ENCODE measurements at regions not wholly inside any gene's neighbourhood (a gene's known extent, or its start where the extent isn't known, plus 50 kb on each side); places are given as distances from the start of the nearest gene placed in this dataset.
"Not testable (repeated sequence)": the region's sequence is repeated elsewhere in the genome, so short reads cannot be mapped to it uniquely, and the experiment has no call there.

- H3K4me1 Mint-ChIP-seq (ENCODE audit: low read depth) = no peaks in the 10 kb centered on the region
- no peak overlapping the region for H3K27ac Mint-ChIP-seq
- ATAC-seq (ENCODE audit: poor library complexity) (no peak), DNase-seq (no peak)
- CTCF ChIA-PET = no interaction called here
- H3K36me3 ChIP-seq (ENCODE audit: insufficient read depth, low read length) = no peaks in the 10 kb centered on the region
- H3K4me3 ChIP-seq (ENCODE audit: low read length) = no peak overlapping the region
- H3K4me1 ChIP-seq (ENCODE audit: insufficient read depth, low read length) = no peaks in the 10 kb centered on the region
- intact Hi-C loops (cut with DNase I, micrococcal nuclease) = no loop called here
- no peaks in the 10 kb centered on the region for H3K36me3 Mint-ChIP-seq (ENCODE audit: low read depth)
- no peak overlapping the region for H3K27ac ChIP-seq (ENCODE audit: low read depth in 1 of 2, low read length in 2 of 2)
- H3K4me3 Mint-ChIP-seq = no peak overlapping the region
- no peak for TF ChIP-seq CTCF (IDR thresholded peaks at IDR 0.05)
- H3K27me3 ChIP-seq (ENCODE audit: control insufficient read depth in 1 of 2, insufficient read depth in 2 of 2, low read length in 2 of 2) = no peaks in the 10 kb centered on the region
- no peaks in the 10 kb centered on the region for H3K27me3 Mint-ChIP-seq
- H3K9me3 Mint-ChIP-seq = no peaks in the 10 kb centered on the region
- POLR2A ChIA-PET = no interaction called here
- no peaks in the 10 kb centered on the region for H3K9me3 ChIP-seq (ENCODE audit: control insufficient read depth in 1 of 2, insufficient read depth in 1 of 2, low read length in 2 of 2)
These were observed 365.0 kb downstream of the KIF20B start for GRCh38 chr10:90066435-90066834.

- Mint-ChIP-seq H3K27ac (no peak overlapping the region), H3K4me3 (no peak overlapping the region), H3K4me1 (ENCODE audit: low read depth) (no peaks in the 10 kb centered on the region), H3K27me3 (no peaks in the 10 kb centered on the region), H3K9me3 (no peaks in the 10 kb centered on the region), H3K36me3 (ENCODE audit: low read depth) (no peaks in the 10 kb centered on the region)
- CTCF ChIA-PET = no interaction called here
- TF ChIP-seq CTCF (IDR thresholded peaks at IDR 0.05) = no peak
- DNase-seq (no peak), ATAC-seq (ENCODE audit: poor library complexity) (no peak)
- Histone ChIP-seq H3K4me1 (ENCODE audit: insufficient read depth, low read length) (no peaks in the 10 kb centered on the region), H3K9me3 (ENCODE audit: control insufficient read depth in 1 of 2, insufficient read depth in 1 of 2, low read length in 2 of 2) (no peaks in the 10 kb centered on the region), H3K27ac (ENCODE audit: low read depth in 1 of 2, low read length in 2 of 2) (no peak overlapping the region), H3K36me3 (ENCODE audit: insufficient read depth, low read length) (no peaks in the 10 kb centered on the region), H3K4me3 (ENCODE audit: low read length) (no peak overlapping the region), H3K27me3 (ENCODE audit: control insufficient read depth in 1 of 2, insufficient read depth in 2 of 2, low read length in 2 of 2) (no peaks in the 10 kb centered on the region)
- intact Hi-C loops (cut with DNase I, micrococcal nuclease) = no loop called here
- POLR2A ChIA-PET = no interaction called here
These were observed 374.6 kb downstream of the KIF20B start for GRCh38 chr10:90075995-90076394.

- H3K27ac Mint-ChIP-seq = no peak overlapping the region
- H3K27me3 ChIP-seq (ENCODE audit: control insufficient read depth in 1 of 2, insufficient read depth in 2 of 2, low read length in 2 of 2) = no peaks in the 10 kb centered on the region
- H3K36me3 ChIP-seq (ENCODE audit: insufficient read depth, low read length) = no peaks in the 10 kb centered on the region
- H3K4me1 ChIP-seq (ENCODE audit: insufficient read depth, low read length) = no peaks in the 10 kb centered on the region
- H3K27me3 Mint-ChIP-seq = no peaks in the 10 kb centered on the region
- H3K9me3 Mint-ChIP-seq = no peaks in the 10 kb centered on the region
- no peak overlapping the region for H3K4me3 Mint-ChIP-seq
- no peak overlapping the region for H3K27ac ChIP-seq (ENCODE audit: low read depth in 1 of 2, low read length in 2 of 2)
- H3K4me3 ChIP-seq (ENCODE audit: low read length) = no peak overlapping the region
- DNase-seq (no peak), ATAC-seq (ENCODE audit: poor library complexity) (no peak)
- no peak for TF ChIP-seq CTCF (IDR thresholded peaks at IDR 0.05)
- POLR2A ChIA-PET = no interaction called here
- H3K36me3 Mint-ChIP-seq (ENCODE audit: low read depth) = no peaks in the 10 kb centered on the region
- intact Hi-C loops (cut with DNase I, micrococcal nuclease) = no loop called here
- no peaks in the 10 kb centered on the region for H3K4me1 Mint-ChIP-seq (ENCODE audit: low read depth)
- no peaks in the 10 kb centered on the region for H3K9me3 ChIP-seq (ENCODE audit: control insufficient read depth in 1 of 2, insufficient read depth in 1 of 2, low read length in 2 of 2)
- CTCF ChIA-PET = no interaction called here
These were observed 378.4 kb downstream of the KIF20B start for GRCh38 chr10:90079819-90080218.

- H3K27ac ChIP-seq (ENCODE audit: low read depth in 1 of 2, low read length in 2 of 2); ATAC-seq (ENCODE audit: poor library complexity); intact Hi-C loops (cut with DNase I, micrococcal nuclease); H3K36me3 ChIP-seq (ENCODE audit: insufficient read depth, low read length); H3K9me3 ChIP-seq (ENCODE audit: control insufficient read depth in 1 of 2, insufficient read depth in 1 of 2, low read length in 2 of 2); H3K36me3 Mint-ChIP-seq (ENCODE audit: low read depth); H3K4me3 ChIP-seq (ENCODE audit: low read length); H3K9me3 Mint-ChIP-seq; H3K4me1 Mint-ChIP-seq (ENCODE audit: low read depth); DNase-seq; H3K4me1 ChIP-seq (ENCODE audit: insufficient read depth, low read length); CTCF ChIA-PET; H3K27me3 ChIP-seq (ENCODE audit: control insufficient read depth in 1 of 2, insufficient read depth in 2 of 2, low read length in 2 of 2); H3K27ac Mint-ChIP-seq; H3K4me3 Mint-ChIP-seq; H3K27me3 Mint-ChIP-seq; POLR2A ChIA-PET: not testable (repeated sequence)
These were observed 385.3 kb downstream of the KIF20B start for GRCh38 chr10:90086606-90087190.

All from CD4-positive, alpha-beta T cell (primary cell).